ENCODE measurements at regions not wholly inside any gene's neighbourhood (a gene's known extent, or its start where the extent isn't known, plus 50 kb on each side); places are given as distances from the start of the nearest gene placed in this dataset.

GRCh38 chr4:42327323-42327722 is 70.0 kb upstream of the SHISA3 start:
- Mint-ChIP-seq H3K4me3 (no peak overlapping the region), H3K27ac (no peak overlapping the region), H3K27me3 (ENCODE audit: low read depth) (peaks cover 5% of the 10 kb centered on the region; the same call in 1 of the 2 replicates), H3K4me1 (peaks cover 20 to 21% of the 10 kb centered on the region in 2 experiments), H3K36me3 (ENCODE audit: insufficient read depth in 1 of 3, low read depth in 3 of 3) (peaks cover 0 to 3% (median 2%) of the 10 kb centered on the region in 3 experiments; a peak in 3 of 7 replicates), H3K9me3 (peaks cover 3% of the 10 kb centered on the region in 2 experiments; a peak in 2 of 5 replicates)
- Histone ChIP-seq H3K27ac (ENCODE audit: insufficient read length, low read depth, low read length) (no peak overlapping the region), H3T11ph (ENCODE audit: low read length) (no peak overlapping the region), H2BK120ac (ENCODE audit: low read depth, low read length, poor library complexity, severe bottlenecking) (no peak overlapping the region), H2BK15ac (ENCODE audit: low read depth, low read length) (no peak overlapping the region), H3K23me2 (ENCODE audit: insufficient read length, low read depth, low read length, poor library complexity, severe bottlenecking) (no peaks in the 10 kb centered on the region), H2BK20ac (ENCODE audit: low read depth, low read length, poor library complexity, severe bottlenecking) (no peak overlapping the region), H3K14ac (ENCODE audit: insufficient read depth, low read length) (no peak overlapping the region), H4K8ac (replicated peaks; ENCODE audit: insufficient read length, low read depth, low read length) (no peak overlapping the region), H2AK5ac (ENCODE audit: insufficient read length, low read length) (no peak overlapping the region), H2BK5ac (ENCODE audit: insufficient read length, low read length) (no peak overlapping the region), H3K4ac (ENCODE audit: low read depth, low read length) (no peak overlapping the region), H4K91ac (ENCODE audit: insufficient read length, low read depth, low read length) (no peak overlapping the region), H3K9ac (ENCODE audit: extremely low read depth, insufficient read length, low read length) (no peak overlapping the region), H3K56ac (ENCODE audit: insufficient read length, low read depth, low read length) (no peak overlapping the region), H4K20me1 (ENCODE audit: control insufficient read depth, insufficient read depth, insufficient read length) (no peaks in the 10 kb centered on the region), H3K79me2 (ENCODE audit: insufficient read depth, low read length) (no peaks in the 10 kb centered on the region), H3K4me1 (ENCODE audit: insufficient read depth, low read length) (no peaks in the 10 kb centered on the region), H3K4me2 (ENCODE audit: insufficient read depth, insufficient read length, low read length) (no peak overlapping the region), H3K18ac (ENCODE audit: insufficient read length, low read depth, low read length) (no peak overlapping the region), H2AFZ (ENCODE audit: low read length) (no peak overlapping the region), H3K79me1 (ENCODE audit: insufficient read depth, low read depth, low read length, poor library complexity, severe bottlenecking) (no peaks in the 10 kb centered on the region), H4K5ac (ENCODE audit: insufficient read length, low read depth, low read length) (no peak overlapping the region), H3K9me3 (ENCODE audit: control insufficient read depth, low read depth, low read length) (no peaks in the 10 kb centered on the region), H3K27me3 (ENCODE audit: insufficient read depth, low read length) (no peaks in the 10 kb centered on the region), H2BK12ac (ENCODE audit: insufficient read length, low read depth, low read length) (no peak overlapping the region), H3K23ac (ENCODE audit: insufficient read length, low read depth, low read length) (no peak overlapping the region)
- WGBS (ENCODE audit: extremely low coverage, insufficient read length, low lambda C conversion rate): no CpG with 5 or more reads among the region's 4 CpGs
- TF ChIP-seq CTCF (conservative IDR thresholded peaks at IDR 0.05): no peak
- no peak for DNase-seq

Data from H9 (cell line).